ENCODE measurements at regions not wholly inside any gene's neighbourhood (a gene's known extent, or its start where the extent isn't known, plus 50 kb on each side); places are given as distances from the start of the nearest gene placed in this dataset.
"Not testable (repeated sequence)": the region's sequence is repeated elsewhere in the genome, so short reads cannot be mapped to it uniquely, and the experiment has no call there.

GRCh38 chr21:18096413-18096812 is 148.2 kb upstream of the CHODL start:
- DNase-seq, result not testable (repeated sequence)

GRCh38 chr21:18089786-18090185 is 154.8 kb upstream of the CHODL start:
- DNase-seq, result no peak

GRCh38 chr21:18070392-18070791 is 174.2 kb upstream of the CHODL start:
- DNase-seq, result no peak

DNA sequence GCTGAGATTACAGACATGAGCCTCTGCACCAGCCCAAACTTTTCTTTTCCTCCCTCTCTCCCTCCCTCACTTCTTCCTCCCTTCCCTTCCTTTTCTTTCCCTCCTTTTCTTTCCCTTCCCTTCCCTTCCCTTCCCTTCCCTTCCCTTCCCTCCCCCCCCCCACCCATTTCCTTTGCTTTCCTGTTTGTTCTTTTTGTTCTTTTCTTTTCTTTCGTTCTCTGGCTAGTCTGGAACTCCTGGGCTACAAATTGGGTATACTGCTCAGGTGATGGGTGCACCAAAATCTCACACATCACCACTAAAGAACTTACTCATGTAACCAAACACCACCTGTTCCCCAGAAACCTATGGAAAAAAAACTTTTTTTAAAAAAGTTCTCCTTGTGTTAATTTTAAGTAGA is 174.8 kb upstream of the CHODL start:
- DNase-seq, result no peak

- no peak for DNase-seq
Observed at GRCh38 chr21:18060402-18060801, 184.2 kb upstream of the CHODL start.

DNA sequence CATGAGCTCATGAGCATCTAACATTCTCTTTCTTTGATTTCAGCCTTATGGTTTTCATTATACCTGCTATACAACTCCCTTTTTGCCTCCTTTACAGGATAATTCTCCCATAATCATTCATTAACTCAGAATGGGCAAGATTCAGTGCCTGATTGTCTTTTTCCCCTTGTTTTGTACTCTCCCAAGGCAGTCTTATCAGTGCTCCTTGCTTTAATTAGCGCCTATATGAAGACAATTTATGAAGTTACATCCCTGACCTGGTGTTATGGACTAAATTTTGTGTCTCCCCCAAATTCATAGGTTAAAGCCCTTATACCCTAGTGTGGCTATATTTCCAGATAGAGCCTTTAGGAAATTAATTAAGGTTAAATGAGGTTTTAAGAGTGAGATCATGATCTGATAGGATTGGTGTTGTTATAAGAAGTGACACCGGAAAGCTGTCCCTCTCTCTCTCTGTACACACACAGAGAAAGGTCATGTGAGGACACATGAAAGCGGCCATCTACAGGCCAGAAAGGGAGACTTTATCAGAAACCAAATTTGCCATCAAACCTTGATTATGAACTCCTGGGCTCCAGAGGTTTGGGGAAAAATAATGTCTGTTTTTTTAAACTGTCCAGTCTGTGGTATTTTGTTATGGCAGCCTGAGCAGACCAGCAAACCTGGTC is 185.8 kb upstream of the CHODL start:
- no peak for DNase-seq

DNA sequence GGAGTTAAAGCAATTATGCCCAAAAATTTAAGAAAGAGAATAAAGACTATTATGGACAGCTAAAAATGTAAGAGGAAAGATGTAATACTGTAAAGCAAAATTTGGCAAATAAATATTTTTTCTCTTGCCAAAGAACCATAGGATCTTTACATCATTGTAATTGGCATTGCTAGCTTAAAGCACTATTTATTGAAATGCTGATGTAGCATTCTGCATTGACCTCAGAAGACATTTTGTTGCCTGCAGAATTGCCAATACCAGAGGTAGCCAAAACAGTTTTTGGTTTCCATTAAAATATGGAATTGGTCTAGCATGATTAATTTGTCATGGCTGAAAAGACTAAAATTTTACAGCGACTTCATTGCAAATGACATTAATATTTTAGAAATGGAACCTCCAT is 191.5 kb upstream of the CHODL start:
- DNase-seq, result no peak

DNA sequence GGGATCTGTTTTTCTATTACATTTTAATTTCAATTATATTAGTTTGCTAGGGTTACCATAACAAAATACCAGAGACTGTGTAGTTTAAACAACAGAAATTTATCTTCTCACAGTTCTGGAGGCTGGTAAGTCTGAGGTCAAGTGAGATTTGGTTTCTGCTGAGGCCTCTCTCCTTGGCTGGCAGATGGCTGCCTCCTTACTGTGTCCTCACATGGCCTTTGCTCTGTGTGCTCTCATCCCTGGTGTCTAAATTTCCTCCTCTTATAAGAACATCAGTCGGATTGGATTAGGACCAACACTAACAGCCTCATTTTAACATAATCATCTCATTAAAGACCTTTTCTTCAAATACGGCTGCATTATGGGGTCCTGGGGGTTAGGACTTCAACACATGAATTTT is 195.2 kb upstream of the CHODL start:
- peak; percentile 53 for DNase-seq

GRCh38 chr21:18041012-18041411 is 203.6 kb upstream of the CHODL start:
- DNase-seq, result peak; percentile 41

- no peak for DNase-seq
Observed at GRCh38 chr21:18030248-18030647, 211.1 kb upstream of the C21orf91 start.

GRCh38 chr21:18026359-18026758 is 207.2 kb upstream of the C21orf91 start:
- no peak for DNase-seq

GRCh38 chr21:18023711-18024110 is 204.6 kb upstream of the C21orf91 start:
- no peak for DNase-seq

DNA sequence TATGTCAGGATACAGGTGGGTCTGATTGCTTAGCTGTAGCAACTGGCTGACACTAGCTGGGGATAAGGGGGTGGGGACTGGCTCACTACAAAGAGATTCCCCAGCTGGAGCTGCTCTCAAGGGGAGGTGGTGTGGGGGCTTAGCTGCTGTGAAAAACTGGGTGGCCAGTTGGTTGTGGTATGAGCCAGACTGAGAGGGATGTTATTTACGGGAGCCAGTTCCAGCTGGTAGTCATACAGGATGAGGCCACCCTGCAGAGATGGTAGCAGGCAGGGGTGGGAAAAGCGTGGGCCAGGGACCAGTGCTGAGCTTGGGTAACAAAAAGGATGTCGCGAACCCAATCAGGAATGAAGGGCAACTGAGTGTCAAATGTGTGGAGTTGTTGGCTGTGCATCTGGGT is 204.0 kb upstream of the C21orf91 start:
- DNase-seq, result no peak

- no peak for DNase-seq
Observed at GRCh38 chr21:18007121-18007520, 188.0 kb upstream of the C21orf91 start.

DNA sequence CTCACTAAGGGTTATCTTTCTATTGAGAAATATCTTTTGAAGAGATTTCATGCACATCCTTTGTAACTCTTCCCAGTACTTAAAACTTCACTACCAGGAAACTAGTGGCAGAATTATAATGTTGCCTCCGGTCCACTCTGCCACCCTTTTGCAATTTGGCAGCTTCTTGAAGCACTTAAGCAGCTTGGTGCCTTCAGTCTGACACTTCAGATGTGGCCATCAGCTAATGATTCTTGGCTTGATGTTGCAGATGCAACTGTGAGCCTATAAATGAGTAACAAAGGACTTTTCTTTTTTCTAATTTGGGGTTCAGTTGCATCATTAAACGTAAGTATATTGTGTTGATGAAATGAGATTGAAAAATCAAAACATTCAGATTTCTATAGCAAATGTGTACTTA is 187.5 kb upstream of the C21orf91 start:
- no peak for DNase-seq

DNA sequence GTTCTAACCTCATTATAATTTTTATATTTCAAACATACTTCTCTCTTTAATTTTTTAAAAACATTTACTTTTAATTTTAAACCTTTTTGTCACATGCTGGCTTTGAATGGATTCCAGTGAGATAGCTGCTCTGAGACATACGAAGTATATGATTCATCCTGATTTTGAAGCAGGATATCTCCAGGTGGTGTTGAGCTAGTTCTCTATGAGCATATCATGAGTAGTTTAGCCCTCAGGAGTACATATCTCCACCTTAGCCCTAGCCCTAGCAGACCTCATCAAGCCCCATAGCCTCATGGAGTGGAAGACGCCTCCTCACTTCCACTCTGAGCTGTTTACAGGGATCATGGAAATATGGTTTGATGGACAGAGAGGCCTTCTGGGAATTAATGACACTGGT is 183.2 kb upstream of the C21orf91 start:
- no peak for DNase-seq

GRCh38 chr21:18000981-18001686 is 182.0 kb upstream of the C21orf91 start:
- no peak for DNase-seq

DNA sequence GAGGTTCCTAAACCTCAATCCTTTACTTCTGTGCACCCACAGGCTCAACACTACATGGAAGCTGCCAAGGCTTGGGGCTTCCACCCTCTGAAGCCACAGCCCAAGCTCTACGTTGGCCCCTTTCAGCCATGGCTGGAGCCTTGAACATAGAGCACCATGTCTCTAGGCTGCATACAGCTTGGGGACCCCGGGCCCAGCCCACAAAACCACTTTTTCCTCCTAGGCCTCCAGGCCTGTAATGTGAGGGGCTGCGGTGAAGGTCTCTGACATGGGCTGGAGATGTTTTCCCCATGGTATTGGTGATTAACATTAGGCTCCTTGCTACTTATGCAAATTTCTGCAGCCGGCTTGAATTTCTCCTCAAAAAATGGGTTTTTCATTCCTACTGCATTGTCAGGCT is 179.4 kb upstream of the C21orf91 start:
- DNase-seq, result not testable (repeated sequence)

DNA sequence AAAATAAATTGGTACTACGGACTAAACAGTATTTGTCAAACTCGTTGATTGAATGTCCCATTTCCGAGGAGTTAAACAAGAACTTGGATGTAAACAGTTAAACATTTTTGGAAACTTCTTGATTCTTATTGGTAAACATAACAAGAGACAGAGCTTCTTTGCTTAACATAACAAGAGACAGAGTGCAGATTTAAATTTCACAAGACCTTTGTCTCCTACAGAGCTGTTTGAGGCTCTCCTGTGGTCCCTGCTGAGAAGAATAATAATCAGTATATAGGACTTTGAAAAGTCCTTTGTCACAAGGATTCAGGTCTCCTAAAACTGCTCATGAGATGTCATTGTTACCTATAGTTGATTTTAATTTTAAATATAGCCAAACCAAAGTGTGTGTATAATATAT is 170.6 kb upstream of the C21orf91 start:
- no peak for DNase-seq

DNA sequence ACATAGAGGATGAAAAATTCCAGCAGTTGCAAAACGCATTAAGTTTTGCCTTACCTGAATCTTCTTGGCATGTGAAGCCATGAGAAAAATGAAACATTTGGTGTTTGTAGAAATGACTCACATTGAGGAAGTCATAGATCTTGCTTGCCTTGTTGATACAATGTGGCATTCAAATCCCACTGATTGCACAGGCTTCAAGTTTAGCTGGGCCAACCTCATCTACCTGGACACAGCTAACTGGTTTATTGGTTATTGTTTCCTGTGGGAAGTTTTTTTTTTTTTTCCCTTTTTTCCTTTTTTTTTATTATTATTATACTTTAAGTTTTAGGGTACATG is 168.9 kb upstream of the C21orf91 start:
- no peak for DNase-seq

DNA sequence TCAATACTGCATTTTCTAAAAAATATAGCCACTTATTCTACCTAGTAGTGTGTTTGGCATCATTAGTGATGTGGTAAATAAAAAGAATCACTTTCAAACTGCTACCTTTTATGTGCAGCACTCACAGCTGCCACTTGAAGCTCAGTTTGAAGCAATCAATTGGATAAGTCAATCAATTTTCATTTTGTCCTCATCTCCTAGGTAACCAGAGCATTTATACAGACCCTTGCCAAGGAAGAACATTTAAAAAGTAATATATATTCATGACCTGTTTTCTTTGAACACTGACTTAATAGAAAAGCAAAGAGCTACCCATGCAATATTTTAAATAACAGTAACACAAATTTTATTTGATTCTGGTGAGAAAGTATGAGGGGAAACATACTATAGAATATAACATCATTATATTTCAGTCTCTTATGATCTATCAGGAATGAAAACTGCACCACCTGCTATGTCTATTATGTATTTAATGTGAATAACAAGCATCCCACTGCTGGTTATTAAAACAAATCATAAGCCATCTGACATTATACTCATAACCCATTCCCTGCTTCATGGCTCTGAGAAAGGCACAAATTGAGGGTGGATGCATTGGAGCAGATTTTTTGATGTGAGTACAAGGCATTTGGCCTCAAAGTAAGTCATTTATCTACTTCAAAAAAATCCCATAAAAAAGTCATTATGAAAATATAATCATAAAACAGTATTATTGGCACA is 168.4 kb upstream of the C21orf91 start:
- DNase-seq, result no peak

DNA sequence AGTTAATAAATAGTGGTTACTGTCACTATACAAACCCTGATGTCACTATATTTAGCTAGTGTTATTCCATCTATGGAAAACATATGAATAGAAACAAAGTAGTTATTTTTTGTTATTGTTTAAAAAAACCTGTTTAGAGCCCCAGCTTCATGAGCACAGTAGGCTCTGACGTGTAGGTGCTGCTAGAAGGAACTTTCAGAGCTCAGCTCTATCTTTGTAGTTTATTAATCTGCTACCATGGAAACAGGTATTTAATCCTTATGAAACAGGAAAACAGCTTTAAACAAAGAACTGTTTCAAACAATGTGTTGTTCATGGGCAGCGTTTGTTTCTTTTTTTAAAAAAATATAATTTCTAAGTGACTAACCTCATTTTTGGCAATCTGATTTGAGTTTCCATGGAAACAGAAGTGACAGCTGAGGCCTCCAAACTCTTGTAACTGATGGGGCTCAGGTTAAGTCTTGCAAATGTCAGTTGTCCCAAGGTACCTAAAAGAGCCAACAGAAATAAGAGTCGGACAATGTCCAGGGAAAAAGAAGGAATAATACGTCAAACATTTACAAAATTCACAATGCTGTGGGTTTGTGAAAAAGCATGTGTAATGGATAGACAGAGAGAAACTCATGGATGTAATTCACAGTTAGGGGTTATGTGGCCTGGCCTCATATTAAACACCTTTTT is 162.0 kb upstream of the C21orf91 start:
- no peak for DNase-seq

DNA sequence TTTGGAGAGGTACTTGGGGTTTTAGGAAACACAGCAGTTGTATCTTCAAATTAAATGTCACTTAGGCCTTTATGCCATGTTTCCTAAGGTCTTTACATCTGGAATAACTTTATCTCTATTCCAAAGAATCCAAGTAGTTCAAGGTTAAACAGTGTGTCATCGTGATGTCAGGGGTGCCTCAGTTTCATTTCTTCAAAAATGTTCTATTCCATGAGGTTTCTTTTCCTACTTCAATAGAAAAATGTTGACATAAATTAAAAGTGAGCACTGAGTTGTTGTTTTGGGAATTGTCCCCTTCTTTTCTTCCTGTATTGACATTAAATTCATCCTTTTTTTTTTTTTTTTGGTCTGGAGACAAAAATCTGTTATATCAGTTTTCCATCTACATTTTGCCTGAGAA is 160.6 kb upstream of the C21orf91 start:
- no peak for DNase-seq

DNA sequence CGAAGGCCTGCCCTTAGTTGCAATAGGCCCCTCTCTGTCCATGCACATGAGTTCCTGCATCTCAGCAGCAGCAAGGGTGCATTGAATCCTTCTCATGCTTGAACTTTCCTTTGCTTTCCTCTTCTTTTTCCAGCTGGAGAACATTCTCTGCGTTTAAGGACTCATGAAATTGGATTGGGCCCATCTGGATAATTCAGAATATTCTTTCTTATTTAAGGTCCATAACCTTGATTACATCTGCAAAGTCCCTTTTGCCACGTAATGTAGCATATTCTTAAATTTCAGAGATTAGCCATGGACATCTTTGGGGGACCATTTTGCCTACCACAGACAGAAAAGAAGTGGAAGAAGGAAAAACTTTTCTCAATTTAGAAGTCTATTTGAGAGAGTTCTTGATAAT is 159.7 kb upstream of the C21orf91 start:
- DNase-seq, result no peak
